Heart left ventricle (tissue), 13 donors: ENCODE measurements at regions not wholly inside any gene's neighbourhood (a gene's known extent, or its start where the extent isn't known, plus 50 kb on each side); places are given as distances from the start of the nearest gene placed in this dataset.

ENCODE experiments used
- CTCF ChIP-seq, 12 donors: fragments of 200-600 bp; sonication (generic) in 4 of 12; IDR thresholded peaks; one replicate each; pipeline versions ENCODE4 v1.5.0 to v1.8.0; 2018 to 2022; ENCODE audit warnings: antibody characterized with exemption in 12 of 12, mild to moderate bottlenecking in 5 of 12
- POLR2A ChIP-seq, 2 donors: fragments of 450-650 bp; IDR thresholded peaks; one replicate each; pipeline ENCODE4 v1.6.1; 2017; ENCODE audit warnings: antibody characterized with exemption in 2 of 2, mild to moderate bottlenecking in 2 of 2, moderate library complexity in 2 of 2
- donor health status: ischemic (EF 13 %, LVEDD 7.1; RV severe dilation, severe dysfunction).
- donor health status: DM: no; HTN: yes; CAD: no.
- donor health status: DM: no; HTN: no; CAD: no.
- donor health status: ischemic (EF 25% LVEDD 6.9; RV normal size, moderate dysfunction).
- donor health status: ischemic (EF 25% LVEDD 5.7; RV mildly dilated, moderate dysfunction).
- donor health status: ischemic (EF 35%, LVEDD 5.7; RV mildly dilated, moderate dysfunction).
- donor health status: nonischemic (EF 11% LVEDD 7.7; RV severe dilation, severe dysfunction).
- donor health status: DM: yes; HTN: yes; CAD: no.
- donor health status: PGD.
- donor health status: ischemic (EF 29% LVEDD 5.4; RV normal size, mild dysfunction).
- donor health status: nonischemic (EF 23%, LVEDD 6.1; RV moderate dilation, normal function).

- TF ChIP-seq CTCF (IDR thresholded peaks at IDR 0.05) (no peak), POLR2A (IDR thresholded peaks at IDR 0.05) (no peak)
These were observed 180.8 kb downstream of the RASEF start for GRCh38 chr9:82882138-82882537.
